ENCODE measurements at regions not wholly inside any gene's neighbourhood (a gene's known extent, or its start where the extent isn't known, plus 50 kb on each side); places are given as distances from the start of the nearest gene placed in this dataset.
A peak's percentile ranks its signal among the peaks of the same experiment; 100 is the strongest.

DNA sequence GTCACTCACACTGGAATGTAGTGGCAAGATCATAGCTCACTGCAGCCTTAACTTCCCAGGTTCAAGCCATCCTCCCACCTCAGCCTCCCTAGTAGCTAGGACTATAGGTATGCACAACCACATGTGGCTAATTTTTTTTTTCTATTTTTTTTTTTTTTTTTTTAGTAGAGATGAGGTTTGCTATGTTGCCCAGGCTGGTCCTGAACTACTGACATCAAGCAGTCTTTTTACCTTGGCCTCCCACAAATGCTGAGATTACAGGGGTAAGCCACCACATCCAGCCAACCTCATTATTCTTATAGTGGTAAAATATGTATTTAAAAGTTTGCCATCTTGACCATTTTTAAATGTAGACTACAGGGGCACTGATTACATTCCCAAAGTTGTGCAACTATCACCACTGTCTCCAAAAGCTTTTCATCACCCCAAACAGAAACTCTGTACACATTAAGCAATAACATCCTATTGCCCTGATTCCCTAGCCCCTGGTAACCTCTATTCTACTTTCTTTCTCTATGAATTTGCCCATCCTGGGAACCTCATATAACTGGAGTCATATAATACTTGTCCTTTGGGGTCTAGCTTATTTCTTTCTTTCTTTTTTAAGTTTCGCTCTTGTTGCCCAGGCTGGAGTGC lies 268.0 kb upstream of the JARID2 start:
- no peaks in the 10 kb centered on the region for H3K27me3 ChIP-seq
- 100% methylated on average over 1 of the region's 1 CpG for WGBS, 2 donors
- peaks cover 0 to 6% (median 0%) of the 10 kb centered on the region in 9 donors for H3K4me1 ChIP-seq
- no peaks in the 10 kb centered on the region for H3K9me3 ChIP-seq
- TF ChIP-seq, protein P1, sequence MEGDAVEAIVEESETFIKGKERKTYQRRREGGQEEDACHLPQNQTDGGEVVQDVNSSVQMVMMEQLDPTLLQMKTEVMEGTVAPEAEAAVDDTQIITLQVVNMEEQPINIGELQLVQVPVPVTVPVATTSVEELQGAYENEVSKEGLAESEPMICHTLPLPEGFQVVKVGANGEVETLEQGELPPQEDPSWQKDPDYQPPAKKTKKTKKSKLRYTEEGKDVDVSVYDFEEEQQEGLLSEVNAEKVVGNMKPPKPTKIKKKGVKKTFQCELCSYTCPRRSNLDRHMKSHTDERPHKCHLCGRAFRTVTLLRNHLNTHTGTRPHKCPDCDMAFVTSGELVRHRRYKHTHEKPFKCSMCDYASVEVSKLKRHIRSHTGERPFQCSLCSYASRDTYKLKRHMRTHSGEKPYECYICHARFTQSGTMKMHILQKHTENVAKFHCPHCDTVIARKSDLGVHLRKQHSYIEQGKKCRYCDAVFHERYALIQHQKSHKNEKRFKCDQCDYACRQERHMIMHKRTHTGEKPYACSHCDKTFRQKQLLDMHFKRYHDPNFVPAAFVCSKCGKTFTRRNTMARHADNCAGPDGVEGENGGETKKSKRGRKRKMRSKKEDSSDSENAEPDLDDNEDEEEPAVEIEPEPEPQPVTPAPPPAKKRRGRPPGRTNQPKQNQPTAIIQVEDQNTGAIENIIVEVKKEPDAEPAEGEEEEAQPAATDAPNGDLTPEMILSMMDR (IDR thresholded peaks at IDR 0.05) = no peak
- no peak overlapping the region for H3K27ac ChIP-seq
- no peak overlapping the region for H3K4me3 ChIP-seq
- ATAC-seq (no peak), DNase-seq (no peak)
- intact Hi-C loops (cut with DNase I) = no loop called here
- H3K36me3 ChIP-seq = no peaks in the 10 kb centered on the region

DNA sequence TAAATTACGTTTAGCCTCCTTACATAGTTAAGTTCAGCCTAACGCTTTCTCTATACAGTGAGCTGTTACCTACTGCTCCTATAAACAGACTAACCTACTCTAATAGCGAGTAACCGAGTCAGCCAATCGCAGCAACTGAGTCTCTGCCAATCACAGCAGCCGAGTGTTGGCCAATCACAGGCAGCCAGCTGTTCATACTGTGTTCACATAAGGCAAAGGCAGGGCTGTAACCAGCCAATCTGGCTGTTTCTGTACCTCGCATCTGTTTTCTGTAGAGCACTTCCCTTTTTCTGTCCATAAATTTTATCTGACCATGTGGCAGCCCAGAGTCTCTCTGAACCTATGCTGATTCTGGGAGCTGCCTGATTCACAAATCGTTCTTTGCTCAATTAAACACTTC lies 263.9 kb upstream of the JARID2 start:
- H3K27me3 ChIP-seq = no peaks in the 10 kb centered on the region
- 91 to 95% methylated on average over 8 of the region's 8 CpGs for WGBS, 2 donors
- DNase-seq (no peak), ATAC-seq (no peak)
- no peak overlapping the region for H3K4me3 ChIP-seq
- peaks cover 0 to 12% (median 9%) of the 10 kb centered on the region in 9 donors for H3K4me1 ChIP-seq
- intact Hi-C loops (cut with DNase I) = no loop called here
- TF ChIP-seq, protein P1 (IDR thresholded peaks at IDR 0.05) = no peak
- no peaks in the 10 kb centered on the region for H3K9me3 ChIP-seq
- no peak overlapping the region for H3K27ac ChIP-seq
- no peaks in the 10 kb centered on the region for H3K36me3 ChIP-seq

DNA sequence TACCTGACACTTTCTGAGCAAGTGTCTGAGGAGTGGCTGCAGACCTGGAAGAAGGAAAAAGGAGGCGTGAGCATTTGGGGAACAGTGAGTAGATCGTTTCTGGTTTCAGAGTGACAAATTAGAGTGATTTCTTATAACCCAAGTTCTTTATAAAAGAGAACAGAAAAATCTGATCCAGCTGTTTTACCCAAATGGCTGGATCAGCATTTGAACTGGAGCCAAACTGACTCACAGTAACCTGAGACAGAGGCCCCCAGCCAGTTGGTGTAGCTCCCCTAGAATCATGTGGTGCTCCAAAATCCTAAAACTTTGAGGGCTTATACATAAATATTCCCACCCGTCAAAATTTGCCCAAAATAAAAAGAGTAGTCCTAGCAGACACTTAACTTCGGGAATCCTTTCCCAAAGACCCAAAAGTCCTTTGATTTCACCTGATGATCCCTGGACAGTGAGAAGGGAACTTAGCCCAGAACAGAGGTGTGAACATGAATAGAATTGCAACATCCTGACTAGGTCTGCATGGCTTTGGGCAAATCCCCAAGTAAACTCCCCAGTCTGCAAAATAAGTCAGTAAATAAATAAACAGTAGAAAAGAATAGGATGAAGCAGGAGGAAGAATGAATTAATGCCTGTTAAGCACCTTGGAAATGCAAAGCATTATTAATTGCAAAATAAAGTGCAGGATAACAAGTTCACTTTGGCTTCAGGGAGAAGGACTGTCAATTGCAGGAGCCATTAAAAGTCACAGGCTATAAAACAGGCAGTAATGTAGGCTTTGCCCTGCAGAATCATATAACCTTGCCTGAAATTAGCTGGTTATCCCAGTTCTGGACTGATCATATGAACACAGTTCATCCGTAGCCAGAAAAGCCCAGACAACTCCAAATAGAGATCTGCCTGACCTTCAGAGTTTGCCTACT lies 262.0 kb upstream of the JARID2 start:
- no peak for ATAC-seq
- WGBS, 2 donors = 74 to 79% methylated on average over 5 of the region's 5 CpGs
- intact Hi-C loops (cut with DNase I) = no loop called here
- H3K4me1 ChIP-seq = peaks cover 0 to 12% (median 9%) of the 10 kb centered on the region in 9 donors
- no peaks in the 10 kb centered on the region for H3K27me3 ChIP-seq
- H3K9me3 ChIP-seq = no peaks in the 10 kb centered on the region
- DNase-seq = no peak
- no peak overlapping the region for H3K27ac ChIP-seq
- TF ChIP-seq, protein P1 (IDR thresholded peaks at IDR 0.05) = no peak
- H3K36me3 ChIP-seq = no peaks in the 10 kb centered on the region
- peak overlapping the region in 1 of 10 donors; percentile 2 for H3K4me3 ChIP-seq

DNA sequence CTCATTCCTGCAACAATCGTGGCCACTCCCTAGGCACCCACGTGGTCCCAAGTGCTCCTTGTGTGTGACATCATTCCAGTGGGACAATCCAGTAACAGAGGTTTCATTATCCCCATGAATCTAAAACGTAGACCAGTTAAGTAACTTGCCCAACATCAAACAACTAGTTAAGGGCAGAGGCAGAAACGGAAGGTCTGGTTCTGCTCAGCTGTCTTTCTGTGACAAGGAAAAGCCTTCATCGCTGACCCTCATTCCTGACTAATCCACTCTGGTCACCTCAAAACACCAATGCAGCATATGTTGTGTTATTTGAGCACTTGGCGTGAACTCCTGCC lies 261.4 kb upstream of the JARID2 start:
- Histone ChIP-seq H3K27me3 (no peaks in the 10 kb centered on the region), H3K9me3 (no peaks in the 10 kb centered on the region), H3K4me1 (peaks cover 0 to 12% (median 9%) of the 10 kb centered on the region in 9 donors), H3K27ac (no peak overlapping the region), H3K4me3 (peak overlapping the region in 1 of 10 donors; percentile 2), H3K36me3 (no peaks in the 10 kb centered on the region)
- 27 to 32% methylated on average over 6 of the region's 6 CpGs for WGBS, 2 donors
- peak in 1 of 2 donors; percentile 20 for DNase-seq
- ATAC-seq = peak in 7 of 8 donors; percentile 38 to 82 (median 63)
- intact Hi-C loops (cut with DNase I) = no loop called here
- TF ChIP-seq, protein P1 (IDR thresholded peaks at IDR 0.05) = no peak
